ENCODE measurements at regions not wholly inside any gene's neighbourhood (a gene's known extent, or its start where the extent isn't known, plus 50 kb on each side); places are given as distances from the start of the nearest gene placed in this dataset.

- no peaks in the 10 kb centered on the region for H3K27me3 ChIP-seq (ENCODE audit: control insufficient read depth, insufficient read depth, low read length)
- H3K9me3 ChIP-seq (ENCODE audit: control insufficient read depth, insufficient read depth, low read length): no peaks in the 10 kb centered on the region
- H3K9ac ChIP-seq (ENCODE audit: low read depth, low read length): no peak overlapping the region
- H3K4me1 ChIP-seq (ENCODE audit: control insufficient read depth, insufficient read depth, low read length): no peaks in the 10 kb centered on the region
- H3K4me3 ChIP-seq (ENCODE audit: low read depth, low read length): no peak overlapping the region
- H3K36me3 ChIP-seq (ENCODE audit: control insufficient read depth, insufficient read depth, low read length): no peaks in the 10 kb centered on the region
These were observed 472.2 kb downstream of the ARL4A start for GRCh38 chr7:13159467-13160184.

- Histone ChIP-seq H3K36me3 (ENCODE audit: control insufficient read depth, insufficient read depth, low read length) (no peaks in the 10 kb centered on the region), H3K4me3 (ENCODE audit: low read depth, low read length) (no peak overlapping the region), H3K9ac (ENCODE audit: low read depth, low read length) (no peak overlapping the region), H3K9me3 (ENCODE audit: control insufficient read depth, insufficient read depth, low read length) (no peaks in the 10 kb centered on the region), H3K27me3 (ENCODE audit: control insufficient read depth, insufficient read depth, low read length) (no peaks in the 10 kb centered on the region), H3K4me1 (ENCODE audit: control insufficient read depth, insufficient read depth, low read length) (no peaks in the 10 kb centered on the region)
These were observed 473.7 kb downstream of the ARL4A start for GRCh38 chr7:13161125-13161524.

GRCh38 chr7:13165854-13166253 is 478.4 kb downstream of the ARL4A start:
- Histone ChIP-seq H3K4me3 (ENCODE audit: low read depth, low read length) (no peak overlapping the region), H3K9me3 (ENCODE audit: control insufficient read depth, insufficient read depth, low read length) (peaks cover 3% of the 10 kb centered on the region)

GRCh38 chr7:13166801-13167200 is 479.4 kb downstream of the ARL4A start:
- Histone ChIP-seq H3K27me3 (ENCODE audit: control insufficient read depth, insufficient read depth, low read length) (no peaks in the 10 kb centered on the region), H3K9me3 (ENCODE audit: control insufficient read depth, insufficient read depth, low read length) (peaks cover 3% of the 10 kb centered on the region), H3K4me3 (ENCODE audit: low read depth, low read length) (no peak overlapping the region), H3K36me3 (ENCODE audit: control insufficient read depth, insufficient read depth, low read length) (no peaks in the 10 kb centered on the region), H3K4me1 (ENCODE audit: control insufficient read depth, insufficient read depth, low read length) (no peaks in the 10 kb centered on the region), H3K9ac (ENCODE audit: low read depth, low read length) (no peak overlapping the region)

More at GRCh38 chr7:13165854-13166253, 478.4 kb downstream of the ARL4A start:
- Histone ChIP-seq H3K27me3 (ENCODE audit: control insufficient read depth, insufficient read depth, low read length) (no peaks in the 10 kb centered on the region), H3K4me1 (ENCODE audit: control insufficient read depth, insufficient read depth, low read length) (no peaks in the 10 kb centered on the region), H3K9ac (ENCODE audit: low read depth, low read length) (no peak overlapping the region), H3K36me3 (ENCODE audit: control insufficient read depth, insufficient read depth, low read length) (no peaks in the 10 kb centered on the region)

GRCh38 chr7:13169356-13169755 is 481.9 kb downstream of the ARL4A start:
- Histone ChIP-seq H3K36me3 (ENCODE audit: control insufficient read depth, insufficient read depth, low read length) (no peaks in the 10 kb centered on the region), H3K9me3 (ENCODE audit: control insufficient read depth, insufficient read depth, low read length) (peaks cover 3% of the 10 kb centered on the region), H3K4me3 (ENCODE audit: low read depth, low read length) (no peak overlapping the region), H3K4me1 (ENCODE audit: control insufficient read depth, insufficient read depth, low read length) (no peaks in the 10 kb centered on the region), H3K9ac (ENCODE audit: low read depth, low read length) (no peak overlapping the region), H3K27me3 (ENCODE audit: control insufficient read depth, insufficient read depth, low read length) (no peaks in the 10 kb centered on the region)

GRCh38 chr7:13174991-13175390 is 487.6 kb downstream of the ARL4A start:
- Histone ChIP-seq H3K9me3 (ENCODE audit: control insufficient read depth, insufficient read depth, low read length) (no peaks in the 10 kb centered on the region), H3K27me3 (ENCODE audit: control insufficient read depth, insufficient read depth, low read length) (no peaks in the 10 kb centered on the region), H3K9ac (ENCODE audit: low read depth, low read length) (no peak overlapping the region), H3K4me3 (ENCODE audit: low read depth, low read length) (no peak overlapping the region), H3K4me1 (ENCODE audit: control insufficient read depth, insufficient read depth, low read length) (no peaks in the 10 kb centered on the region), H3K36me3 (ENCODE audit: control insufficient read depth, insufficient read depth, low read length) (no peaks in the 10 kb centered on the region)

- Histone ChIP-seq H3K9ac (ENCODE audit: low read depth, low read length) (no peak overlapping the region), H3K4me3 (ENCODE audit: low read depth, low read length) (no peak overlapping the region), H3K4me1 (ENCODE audit: control insufficient read depth, insufficient read depth, low read length) (no peaks in the 10 kb centered on the region), H3K27me3 (ENCODE audit: control insufficient read depth, insufficient read depth, low read length) (no peaks in the 10 kb centered on the region), H3K9me3 (ENCODE audit: control insufficient read depth, insufficient read depth, low read length) (no peaks in the 10 kb centered on the region), H3K36me3 (ENCODE audit: control insufficient read depth, insufficient read depth, low read length) (no peaks in the 10 kb centered on the region)
These were observed 491.7 kb downstream of the ARL4A start for GRCh38 chr7:13179011-13179582.

- no peaks in the 10 kb centered on the region for H3K9me3 ChIP-seq (ENCODE audit: control insufficient read depth, insufficient read depth, low read length)
- H3K36me3 ChIP-seq (ENCODE audit: control insufficient read depth, insufficient read depth, low read length): no peaks in the 10 kb centered on the region
- H3K4me3 ChIP-seq (ENCODE audit: low read depth, low read length): no peak overlapping the region
- H3K9ac ChIP-seq (ENCODE audit: low read depth, low read length): no peak overlapping the region
- H3K4me1 ChIP-seq (ENCODE audit: control insufficient read depth, insufficient read depth, low read length): no peaks in the 10 kb centered on the region
- H3K27me3 ChIP-seq (ENCODE audit: control insufficient read depth, insufficient read depth, low read length): no peaks in the 10 kb centered on the region
These were observed 492.5 kb downstream of the ARL4A start for GRCh38 chr7:13179775-13180523.

- Histone ChIP-seq H3K36me3 (ENCODE audit: control insufficient read depth, insufficient read depth, low read length) (no peaks in the 10 kb centered on the region), H3K9me3 (ENCODE audit: control insufficient read depth, insufficient read depth, low read length) (no peaks in the 10 kb centered on the region), H3K9ac (ENCODE audit: low read depth, low read length) (no peak overlapping the region), H3K4me1 (ENCODE audit: control insufficient read depth, insufficient read depth, low read length) (no peaks in the 10 kb centered on the region), H3K4me3 (ENCODE audit: low read depth, low read length) (no peak overlapping the region), H3K27me3 (ENCODE audit: control insufficient read depth, insufficient read depth, low read length) (no peaks in the 10 kb centered on the region)
These were observed 493.8 kb downstream of the ARL4A start for GRCh38 chr7:13181216-13181615.

GRCh38 chr7:13185139-13185538 is 497.7 kb downstream of the ARL4A start:
- Histone ChIP-seq H3K36me3 (ENCODE audit: control insufficient read depth, insufficient read depth, low read length) (no peaks in the 10 kb centered on the region), H3K4me1 (ENCODE audit: control insufficient read depth, insufficient read depth, low read length) (no peaks in the 10 kb centered on the region), H3K9ac (ENCODE audit: low read depth, low read length) (no peak overlapping the region), H3K27me3 (ENCODE audit: control insufficient read depth, insufficient read depth, low read length) (no peaks in the 10 kb centered on the region), H3K4me3 (ENCODE audit: low read depth, low read length) (no peak overlapping the region), H3K9me3 (ENCODE audit: control insufficient read depth, insufficient read depth, low read length) (no peaks in the 10 kb centered on the region)

GRCh38 chr7:13188236-13188805 is 500.9 kb downstream of the ARL4A start:
- no peak overlapping the region for H3K9ac ChIP-seq (ENCODE audit: low read depth, low read length)
- H3K9me3 ChIP-seq (ENCODE audit: control insufficient read depth, insufficient read depth, low read length): no peaks in the 10 kb centered on the region
- no peaks in the 10 kb centered on the region for H3K36me3 ChIP-seq (ENCODE audit: control insufficient read depth, insufficient read depth, low read length)
- no peaks in the 10 kb centered on the region for H3K4me1 ChIP-seq (ENCODE audit: control insufficient read depth, insufficient read depth, low read length)
- no peak overlapping the region for H3K4me3 ChIP-seq (ENCODE audit: low read depth, low read length)
- no peaks in the 10 kb centered on the region for H3K27me3 ChIP-seq (ENCODE audit: control insufficient read depth, insufficient read depth, low read length)

All from iPS-15b (cell line).